Stimulated activated CD4-positive, alpha-beta T cell treated with anti-CD3 and anti-CD28 coated beads, Interleukin-15, amount 100 ng/mL, for 48 hours (primary cell): ENCODE measurements at regions not wholly inside any gene's neighbourhood (a gene's known extent, or its start where the extent isn't known, plus 50 kb on each side); places are given as distances from the start of the nearest gene placed in this dataset.
"Not testable (repeated sequence)": the region's sequence is repeated elsewhere in the genome, so short reads cannot be mapped to it uniquely, and the experiment has no call there.

Source experiments
- DNase-seq, 2 donors: peaks; one replicate each; pipeline ENCODE4 v3.0.0-alpha.2; 2020; ENCODE audit warnings: low read depth in 2 of 2

DNA sequence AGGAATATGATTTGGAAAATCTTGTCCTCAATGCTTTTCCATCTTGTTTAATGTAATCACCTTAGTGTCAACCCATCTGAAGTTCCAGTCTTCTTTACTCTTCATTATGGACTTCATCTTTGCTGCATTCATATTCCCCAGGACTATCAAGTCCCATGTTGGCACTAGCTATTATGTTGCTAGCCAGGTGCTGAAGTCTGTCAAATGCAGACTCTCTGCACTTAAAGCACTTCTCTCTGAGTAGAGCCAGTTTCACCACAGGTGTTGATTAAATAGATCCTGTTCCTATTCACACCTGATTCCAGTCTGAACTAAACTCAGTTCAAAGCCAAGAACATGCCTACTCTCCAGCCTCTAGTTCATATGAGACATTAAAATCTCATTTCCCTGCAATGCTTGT lies 75.0 kb upstream of the PKN2 start:
- DNase-seq = no peak

DNA sequence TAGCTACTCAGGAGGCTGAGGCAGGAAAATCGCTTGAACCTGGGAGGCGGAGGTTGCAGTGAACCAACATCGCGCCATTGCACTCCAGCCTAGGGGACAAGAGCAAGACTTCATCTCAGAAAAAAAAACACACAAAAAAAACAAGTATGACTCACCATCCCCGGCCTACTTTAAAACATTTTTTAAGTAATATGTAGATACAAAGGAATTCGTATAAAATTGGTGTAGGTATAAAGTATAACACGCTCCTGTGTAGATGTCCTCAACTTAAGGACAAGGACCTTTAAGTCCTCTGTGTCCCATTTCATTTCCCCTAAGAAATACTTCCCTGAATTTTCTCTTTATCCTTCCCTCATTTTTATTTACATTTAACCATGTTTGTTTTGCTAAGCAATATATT lies 73.4 kb upstream of the PKN2 start:
- no peak for DNase-seq

DNA sequence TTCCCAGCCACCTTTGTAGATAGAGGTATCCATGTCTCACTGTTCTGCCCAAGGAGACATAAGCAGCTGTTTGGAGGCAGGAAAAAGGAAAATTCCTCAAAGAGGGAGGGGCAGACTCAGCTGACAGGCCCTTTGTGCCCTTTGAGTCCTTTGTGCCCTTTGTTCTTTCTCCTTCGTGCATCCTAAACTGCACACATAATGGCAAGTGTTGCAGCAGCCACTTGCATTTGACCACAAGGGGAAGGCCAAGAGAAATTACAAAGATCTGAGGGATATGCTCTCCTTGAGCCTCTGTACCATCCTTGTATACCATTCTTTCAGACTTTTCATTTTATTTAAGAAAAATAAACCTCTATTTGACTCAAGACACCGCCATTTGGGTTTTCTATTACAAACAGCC lies 71.8 kb upstream of the PKN2 start:
- no peak for DNase-seq

DNA sequence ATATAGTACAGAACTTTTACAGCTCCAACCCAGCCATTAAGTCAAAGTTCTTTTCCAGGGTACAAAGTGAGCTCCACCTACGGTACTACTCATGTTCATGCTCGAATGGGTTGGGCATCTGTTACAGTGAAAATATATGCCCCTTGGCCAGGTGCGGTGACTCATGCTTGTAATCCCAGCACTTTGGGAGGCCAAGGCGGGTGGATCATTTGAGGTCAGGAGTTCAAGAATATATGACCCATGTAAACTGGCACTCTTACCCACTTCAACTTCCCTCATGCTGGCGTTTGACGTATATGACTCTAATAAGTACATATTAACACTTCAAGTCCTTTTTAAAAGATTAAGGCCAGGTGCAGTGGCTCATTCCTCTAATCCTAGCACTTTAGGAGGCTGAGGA lies 71.3 kb upstream of the PKN2 start:
- no peak for DNase-seq

DNA sequence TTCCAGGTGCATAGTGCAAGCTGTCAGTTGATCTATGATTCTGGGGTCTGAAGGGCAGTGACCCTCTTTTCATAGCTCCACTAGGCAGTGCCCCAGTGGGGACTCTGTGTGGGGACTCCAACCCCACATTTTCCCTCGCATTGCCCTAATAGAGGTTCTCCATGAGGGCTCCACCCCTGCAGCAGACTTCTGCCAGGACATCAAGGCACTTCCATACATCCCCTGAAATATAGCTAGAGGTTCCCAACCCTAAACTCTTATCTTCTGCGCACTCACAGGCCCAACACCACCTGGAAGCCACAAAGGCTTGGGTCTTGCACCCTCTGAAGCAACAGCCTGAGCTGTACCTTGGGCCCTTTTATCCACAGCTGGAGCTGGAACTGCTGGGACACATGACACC lies 65.7 kb upstream of the PKN2 start:
- no peak for DNase-seq

DNA sequence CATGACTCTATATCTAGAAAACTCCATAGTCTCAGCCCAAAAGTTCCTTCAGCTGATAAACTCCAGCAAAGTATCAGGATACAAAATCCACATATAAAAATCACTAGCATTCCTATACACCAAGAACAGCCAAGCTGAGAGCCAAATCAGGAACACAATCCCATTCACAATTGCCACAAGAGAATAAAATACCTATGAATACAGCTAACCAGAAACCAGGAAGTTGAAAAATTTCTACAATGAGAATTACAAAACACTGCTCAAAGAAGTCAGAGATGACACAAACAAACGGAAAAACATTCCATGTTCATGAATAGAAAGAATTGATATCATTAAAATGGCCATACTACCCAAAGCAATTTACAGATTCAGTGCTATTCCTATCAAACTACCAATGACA lies 61.0 kb upstream of the PKN2 start:
- DNase-seq = not testable (repeated sequence)
